ENCODE measurements at regions not wholly inside any gene's neighbourhood (a gene's known extent, or its start where the extent isn't known, plus 50 kb on each side); places are given as distances from the start of the nearest gene placed in this dataset.

DNA sequence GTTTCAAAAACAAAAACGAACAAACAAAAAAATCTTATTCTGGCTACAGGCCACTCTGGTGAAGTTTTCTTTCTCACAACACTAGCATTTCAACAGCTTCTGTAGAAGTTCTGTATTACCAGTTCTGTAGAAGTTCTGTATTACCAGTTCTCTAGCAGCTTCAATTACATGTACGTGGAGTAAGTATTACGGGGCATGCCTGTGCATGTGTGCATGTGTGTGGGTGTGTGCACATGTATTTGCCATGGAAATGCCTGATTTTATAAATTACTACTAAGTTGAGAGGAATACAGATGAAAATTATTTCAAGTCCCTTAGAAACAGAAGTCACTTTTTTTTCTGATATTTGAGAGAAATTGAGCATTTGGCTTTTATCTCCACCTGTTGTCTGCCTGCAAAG, 414.2 kb downstream of the FOXO1 start:
- no peak overlapping the region for H3K4me3 ChIP-seq (replicated peaks in 1 of 2; ENCODE audit: low read depth in 2 of 2, low read length in 2 of 2)
- DNase-seq (ENCODE audit: low read depth in 2 of 2) = no peak
- TF ChIP-seq, protein P1, sequence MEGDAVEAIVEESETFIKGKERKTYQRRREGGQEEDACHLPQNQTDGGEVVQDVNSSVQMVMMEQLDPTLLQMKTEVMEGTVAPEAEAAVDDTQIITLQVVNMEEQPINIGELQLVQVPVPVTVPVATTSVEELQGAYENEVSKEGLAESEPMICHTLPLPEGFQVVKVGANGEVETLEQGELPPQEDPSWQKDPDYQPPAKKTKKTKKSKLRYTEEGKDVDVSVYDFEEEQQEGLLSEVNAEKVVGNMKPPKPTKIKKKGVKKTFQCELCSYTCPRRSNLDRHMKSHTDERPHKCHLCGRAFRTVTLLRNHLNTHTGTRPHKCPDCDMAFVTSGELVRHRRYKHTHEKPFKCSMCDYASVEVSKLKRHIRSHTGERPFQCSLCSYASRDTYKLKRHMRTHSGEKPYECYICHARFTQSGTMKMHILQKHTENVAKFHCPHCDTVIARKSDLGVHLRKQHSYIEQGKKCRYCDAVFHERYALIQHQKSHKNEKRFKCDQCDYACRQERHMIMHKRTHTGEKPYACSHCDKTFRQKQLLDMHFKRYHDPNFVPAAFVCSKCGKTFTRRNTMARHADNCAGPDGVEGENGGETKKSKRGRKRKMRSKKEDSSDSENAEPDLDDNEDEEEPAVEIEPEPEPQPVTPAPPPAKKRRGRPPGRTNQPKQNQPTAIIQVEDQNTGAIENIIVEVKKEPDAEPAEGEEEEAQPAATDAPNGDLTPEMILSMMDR (IDR thresholded peaks at IDR 0.05; ENCODE audit: low read depth, low read length) = no peak

GRCh38 chr13:40252676-40253075, 413.8 kb downstream of the FOXO1 start:
- TF ChIP-seq, protein P1 (IDR thresholded peaks at IDR 0.05; ENCODE audit: low read depth, low read length) = no peak
- H3K4me3 ChIP-seq (replicated peaks in 1 of 2; ENCODE audit: low read depth in 2 of 2, low read length in 2 of 2) = no peak overlapping the region
- DNase-seq (ENCODE audit: low read depth in 2 of 2) = no peak

DNA sequence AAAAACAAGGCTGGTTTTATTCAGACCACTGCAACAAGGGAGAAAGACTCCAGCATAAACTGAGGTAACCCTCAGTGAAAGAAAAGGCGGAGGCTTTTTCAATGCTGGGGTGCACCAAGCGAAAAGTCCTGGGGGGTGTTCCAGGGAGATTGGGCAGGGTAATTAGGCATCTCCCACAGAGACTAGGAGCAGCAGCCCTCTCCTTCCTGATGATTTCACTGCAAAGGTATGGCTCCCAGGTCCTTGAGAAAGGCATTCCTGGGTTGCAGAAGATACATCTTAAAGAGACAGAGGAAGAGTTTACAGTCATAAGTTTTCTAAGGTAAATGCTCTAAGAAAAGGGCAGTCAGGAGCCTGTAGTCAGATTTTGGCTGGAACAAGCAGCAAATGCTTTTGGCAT, 412.0 kb downstream of the FOXO1 start:
- H3K4me3 ChIP-seq (replicated peaks in 1 of 2; ENCODE audit: low read depth in 2 of 2, low read length in 2 of 2) = no peak overlapping the region
- TF ChIP-seq, protein P1 (IDR thresholded peaks at IDR 0.05; ENCODE audit: low read depth, low read length) = no peak
- no peak for DNase-seq (ENCODE audit: low read depth in 2 of 2)

- DNase-seq (ENCODE audit: low read depth in 2 of 2) = no peak
- no peak overlapping the region for H3K4me3 ChIP-seq (replicated peaks in 1 of 2; ENCODE audit: low read depth in 2 of 2, low read length in 2 of 2)
- TF ChIP-seq, protein P1 (IDR thresholded peaks at IDR 0.05; ENCODE audit: low read depth, low read length) = no peak
These were observed 410.9 kb downstream of the FOXO1 start for GRCh38 chr13:40255551-40255950.

DNA sequence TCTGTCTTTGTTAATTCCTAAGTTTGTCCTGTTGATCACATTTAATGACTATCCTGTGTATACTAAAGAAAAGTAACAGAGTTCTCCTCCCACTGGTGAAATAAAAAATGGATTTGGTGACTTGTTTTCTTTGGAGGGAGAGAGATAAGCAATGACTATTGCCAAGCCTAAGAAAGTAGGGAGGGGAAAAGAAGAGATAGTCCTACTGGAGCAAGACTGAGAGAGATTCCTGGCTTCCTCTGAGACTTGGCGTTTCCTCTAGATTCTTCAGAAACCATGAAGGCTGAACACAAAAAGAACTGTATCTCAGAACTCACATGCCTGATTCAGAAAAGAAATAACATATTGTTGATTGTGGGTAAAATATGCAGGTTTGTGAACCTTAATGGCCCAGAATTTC, 406.5 kb downstream of the FOXO1 start:
- TF ChIP-seq, protein P1 (IDR thresholded peaks at IDR 0.05; ENCODE audit: low read depth, low read length) = no peak
- H3K4me3 ChIP-seq (replicated peaks in 1 of 2; ENCODE audit: low read depth in 2 of 2, low read length in 2 of 2) = no peak overlapping the region
- DNase-seq (ENCODE audit: low read depth in 2 of 2) = peak in 1 of 2 donors; percentile 83

DNA sequence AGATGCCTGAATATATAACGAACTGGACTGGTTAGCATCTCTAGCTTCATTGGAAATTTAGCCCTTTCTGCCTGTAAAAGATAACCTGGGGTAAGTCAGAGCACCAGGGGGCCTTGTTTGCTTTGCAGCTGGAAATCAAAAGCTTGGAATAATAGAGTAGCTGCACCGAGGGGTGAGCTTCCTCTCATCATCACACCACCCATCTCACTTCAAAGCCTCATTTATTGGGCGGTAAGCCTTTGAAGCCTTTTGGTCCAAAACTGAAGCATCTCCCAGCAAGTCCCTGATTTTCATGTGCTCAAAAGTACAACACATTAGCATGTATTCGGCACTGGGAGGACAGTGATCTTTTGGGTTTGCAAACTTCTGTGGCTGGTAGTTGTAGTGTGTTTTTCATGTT, 405.1 kb downstream of the FOXO1 start:
- H3K4me3 ChIP-seq (replicated peaks in 1 of 2; ENCODE audit: low read depth in 2 of 2, low read length in 2 of 2) = no peak overlapping the region
- TF ChIP-seq, protein P1 (IDR thresholded peaks at IDR 0.05; ENCODE audit: low read depth, low read length) = no peak
- no peak for DNase-seq (ENCODE audit: low read depth in 2 of 2)

DNA sequence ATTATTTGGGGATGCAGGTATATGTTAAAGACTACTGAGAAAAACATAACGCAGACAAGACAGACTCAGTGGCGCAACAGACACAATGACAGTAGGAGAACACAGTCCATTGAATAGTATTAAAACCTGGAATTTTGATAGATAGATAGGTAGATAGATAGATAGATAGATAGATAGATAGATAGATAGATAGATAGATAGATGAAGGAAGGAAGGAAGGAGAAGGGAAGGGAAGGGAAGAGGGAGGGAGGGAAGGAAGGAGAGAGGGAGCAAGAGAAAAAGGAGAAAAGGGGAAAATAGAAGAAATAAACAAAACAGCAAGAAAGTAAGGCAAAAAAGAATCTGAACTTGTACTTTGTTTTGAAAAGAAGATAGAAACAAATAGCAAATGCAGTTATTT, 404.5 kb downstream of the FOXO1 start:
- TF ChIP-seq, protein P1 (IDR thresholded peaks at IDR 0.05; ENCODE audit: low read depth, low read length) = no peak
- no peak overlapping the region for H3K4me3 ChIP-seq (replicated peaks in 1 of 2; ENCODE audit: low read depth in 2 of 2, low read length in 2 of 2)
- DNase-seq (ENCODE audit: low read depth in 2 of 2) = no peak

Measured in cardiac fibroblast (primary cell).